ENCODE measurements at regions not wholly inside any gene's neighbourhood (a gene's known extent, or its start where the extent isn't known, plus 50 kb on each side); places are given as distances from the start of the nearest gene placed in this dataset.

DNA sequence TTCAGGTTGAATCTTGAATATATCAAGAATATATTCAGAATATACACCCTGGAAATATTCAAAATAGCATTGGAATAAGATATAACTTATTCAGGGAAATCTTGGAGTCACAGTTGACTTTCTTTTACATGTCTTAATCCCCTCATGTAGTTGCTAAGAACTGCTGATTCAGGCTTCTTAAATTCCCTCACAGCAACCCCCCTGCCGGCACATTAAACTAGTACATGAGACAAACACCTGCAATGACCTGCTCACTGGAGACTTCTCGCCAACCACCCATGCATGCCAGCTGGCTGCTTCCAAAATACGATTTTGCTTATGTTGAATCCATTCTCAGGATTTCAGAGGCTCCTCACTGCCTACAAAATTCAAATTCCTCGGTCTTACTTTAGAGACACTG, 997.1 kb downstream of the EFNB2 start:
- no peak for TF ChIP-seq CTCF (conservative IDR thresholded peaks at IDR 0.05; ENCODE audit: low read depth, low read length)
- no peak for TF ChIP-seq EZH2phosphoT487 (IDR thresholded peaks at IDR 0.05; ENCODE audit: borderline replicate concordance, low read length)
- TF ChIP-seq EZH2 (IDR thresholded peaks at IDR 0.05; ENCODE audit: low read length, unreplicated experiment): no peak
